ENCODE measurements at regions not wholly inside any gene's neighbourhood (a gene's known extent, or its start where the extent isn't known, plus 50 kb on each side); places are given as distances from the start of the nearest gene placed in this dataset.

DNA sequence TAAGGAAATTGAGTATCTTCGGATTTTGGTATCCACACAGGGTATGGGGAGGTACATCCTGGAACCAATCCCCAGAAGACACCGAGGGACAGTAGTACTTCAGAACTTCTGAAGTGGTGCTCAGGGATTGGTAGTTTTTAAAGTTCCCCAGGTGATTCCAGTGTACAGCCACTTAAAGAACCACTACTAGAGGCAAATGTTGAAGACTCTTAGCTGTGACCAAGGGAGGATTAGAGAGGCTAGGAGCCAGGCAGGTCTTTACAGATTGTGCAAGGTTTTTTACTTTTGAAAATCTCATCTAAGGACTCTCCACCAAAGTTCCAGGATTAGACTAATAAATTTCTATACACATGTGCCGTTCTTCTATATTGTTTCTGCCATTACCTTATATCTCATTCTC lies 52.9 kb upstream of the GLS start:
- no peaks in the 10 kb centered on the region for H3K4me1 ChIP-seq (ENCODE audit: control insufficient read depth in 5 of 5, insufficient read depth in 5 of 5, low read length in 5 of 5)
- H3K27ac ChIP-seq (ENCODE audit: low read depth in 1 of 2, low read length in 1 of 2), result no peak overlapping the region
- no peaks in the 10 kb centered on the region for H3K9me3 ChIP-seq (ENCODE audit: control insufficient read depth in 4 of 4, insufficient read depth in 3 of 4, low read length in 3 of 4)
- peak; percentile 53 for ATAC-seq (ENCODE audit: insufficient read depth, low FRiP score)
- 73 to 86% methylated on average over 3 of the region's 3 CpGs for WGBS, 2 donors
- TF ChIP-seq, protein P1, sequence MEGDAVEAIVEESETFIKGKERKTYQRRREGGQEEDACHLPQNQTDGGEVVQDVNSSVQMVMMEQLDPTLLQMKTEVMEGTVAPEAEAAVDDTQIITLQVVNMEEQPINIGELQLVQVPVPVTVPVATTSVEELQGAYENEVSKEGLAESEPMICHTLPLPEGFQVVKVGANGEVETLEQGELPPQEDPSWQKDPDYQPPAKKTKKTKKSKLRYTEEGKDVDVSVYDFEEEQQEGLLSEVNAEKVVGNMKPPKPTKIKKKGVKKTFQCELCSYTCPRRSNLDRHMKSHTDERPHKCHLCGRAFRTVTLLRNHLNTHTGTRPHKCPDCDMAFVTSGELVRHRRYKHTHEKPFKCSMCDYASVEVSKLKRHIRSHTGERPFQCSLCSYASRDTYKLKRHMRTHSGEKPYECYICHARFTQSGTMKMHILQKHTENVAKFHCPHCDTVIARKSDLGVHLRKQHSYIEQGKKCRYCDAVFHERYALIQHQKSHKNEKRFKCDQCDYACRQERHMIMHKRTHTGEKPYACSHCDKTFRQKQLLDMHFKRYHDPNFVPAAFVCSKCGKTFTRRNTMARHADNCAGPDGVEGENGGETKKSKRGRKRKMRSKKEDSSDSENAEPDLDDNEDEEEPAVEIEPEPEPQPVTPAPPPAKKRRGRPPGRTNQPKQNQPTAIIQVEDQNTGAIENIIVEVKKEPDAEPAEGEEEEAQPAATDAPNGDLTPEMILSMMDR (IDR thresholded peaks at IDR 0.05; ENCODE audit: control extremely low read depth, extremely low read depth), result no peak
- H3K4me3 ChIP-seq, result no peak overlapping the region
- H3K9ac ChIP-seq (ENCODE audit: insufficient read depth in 1 of 2, low read length in 2 of 2), result no peak overlapping the region
- no peak for DNase-seq
- no peaks in the 10 kb centered on the region for H3K36me3 ChIP-seq (ENCODE audit: control insufficient read depth in 4 of 4, insufficient read depth in 4 of 4, low read length in 4 of 4)
- no peaks in the 10 kb centered on the region for H3K27me3 ChIP-seq (ENCODE audit: control insufficient read depth in 3 of 3, insufficient read depth in 3 of 3, low read length in 2 of 3)

DNA sequence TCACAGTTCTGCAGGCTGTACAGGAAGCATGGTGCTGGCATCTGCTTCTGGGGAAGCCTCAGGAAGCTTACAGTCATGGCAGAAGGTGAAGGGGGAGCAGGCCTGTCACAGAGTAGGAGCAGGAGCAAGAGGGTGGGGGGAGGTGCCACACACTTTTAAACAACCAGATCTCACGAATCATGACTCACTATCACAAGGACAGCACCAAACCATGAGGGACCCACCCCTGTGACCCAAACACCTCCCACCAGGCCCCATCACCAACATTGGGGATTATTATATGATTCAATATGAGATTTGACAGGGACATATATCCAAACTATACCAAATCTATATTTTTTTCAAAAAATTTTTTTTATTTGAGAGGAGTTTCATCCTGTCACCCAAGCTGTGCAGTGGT lies 51.0 kb upstream of the GLS start:
- Histone ChIP-seq H3K9me3 (ENCODE audit: control insufficient read depth in 4 of 4, insufficient read depth in 3 of 4, low read length in 3 of 4) (no peaks in the 10 kb centered on the region), H3K27me3 (ENCODE audit: control insufficient read depth in 3 of 3, insufficient read depth in 3 of 3, low read length in 2 of 3) (no peaks in the 10 kb centered on the region), H3K27ac (ENCODE audit: low read depth in 1 of 2, low read length in 1 of 2) (no peak overlapping the region), H3K4me3 (no peak overlapping the region), H3K4me1 (ENCODE audit: control insufficient read depth in 5 of 5, insufficient read depth in 5 of 5, low read length in 5 of 5) (no peaks in the 10 kb centered on the region), H3K9ac (ENCODE audit: insufficient read depth in 1 of 2, low read length in 2 of 2) (no peak overlapping the region), H3K36me3 (ENCODE audit: control insufficient read depth in 4 of 4, insufficient read depth in 4 of 4, low read length in 4 of 4) (no peaks in the 10 kb centered on the region)
- WGBS, 2 donors, result 77 to 89% methylated on average over 1 of the region's 1 CpG
- TF ChIP-seq, protein P1 (IDR thresholded peaks at IDR 0.05; ENCODE audit: control extremely low read depth, extremely low read depth), result no peak
- DNase-seq, result no peak
- ATAC-seq (ENCODE audit: insufficient read depth, low FRiP score), result no peak

Data from lung (tissue), 11 donors.